G401.6 (cell line): ENCODE measurements at regions not wholly inside any gene's neighbourhood (a gene's known extent, or its start where the extent isn't known, plus 50 kb on each side); places are given as distances from the start of the nearest gene placed in this dataset.

ENCODE experiments used
- FAIRE-seq: peaks from 2 replicates; lab custom pipeline; 2012; peaks lifted over from hg19 to GRCh38; lab: Jason Lieb, UNC

DNA sequence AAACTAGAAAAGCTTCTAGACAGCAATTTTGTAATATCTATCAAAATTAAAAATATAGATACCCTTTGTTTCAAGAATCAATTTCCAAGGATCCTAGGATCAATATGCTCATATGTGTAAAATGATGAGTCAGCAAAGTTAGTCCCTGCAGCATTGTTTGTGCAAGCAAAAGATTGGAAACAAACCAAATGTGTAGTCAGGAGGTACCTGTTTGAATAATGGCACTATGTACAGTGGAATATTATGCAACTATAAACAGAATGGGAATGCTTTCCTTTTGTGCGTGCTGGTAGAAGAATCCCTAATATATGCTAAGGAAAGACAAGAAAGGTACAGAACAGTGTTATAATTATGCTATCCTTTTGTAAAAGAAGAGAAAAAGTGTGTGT is 58.5 kb upstream of the PJA2 start:
- FAIRE-seq, result no peak

DNA sequence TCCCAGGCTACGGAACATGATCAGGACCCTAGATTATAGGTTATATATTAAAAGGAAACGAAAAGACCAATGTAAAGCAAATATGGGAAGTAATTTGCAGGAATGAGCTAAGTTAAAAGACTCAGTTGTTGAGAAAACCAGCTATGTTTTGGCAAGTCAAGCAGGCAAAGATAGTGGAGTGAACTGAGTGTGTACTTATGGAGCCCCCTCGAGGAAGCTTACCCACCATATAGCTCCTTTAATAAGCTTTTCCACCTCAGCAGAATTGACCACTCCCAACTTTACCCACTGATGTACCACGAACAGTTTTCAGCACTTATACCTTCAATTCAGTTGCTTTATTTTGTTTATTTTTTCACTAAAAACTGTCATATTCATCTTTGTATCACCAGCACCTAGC is 57.3 kb upstream of the PJA2 start:
- no peak for FAIRE-seq
